ENCODE measurements at regions not wholly inside any gene's neighbourhood (a gene's known extent, or its start where the extent isn't known, plus 50 kb on each side); places are given as distances from the start of the nearest gene placed in this dataset.

DNA sequence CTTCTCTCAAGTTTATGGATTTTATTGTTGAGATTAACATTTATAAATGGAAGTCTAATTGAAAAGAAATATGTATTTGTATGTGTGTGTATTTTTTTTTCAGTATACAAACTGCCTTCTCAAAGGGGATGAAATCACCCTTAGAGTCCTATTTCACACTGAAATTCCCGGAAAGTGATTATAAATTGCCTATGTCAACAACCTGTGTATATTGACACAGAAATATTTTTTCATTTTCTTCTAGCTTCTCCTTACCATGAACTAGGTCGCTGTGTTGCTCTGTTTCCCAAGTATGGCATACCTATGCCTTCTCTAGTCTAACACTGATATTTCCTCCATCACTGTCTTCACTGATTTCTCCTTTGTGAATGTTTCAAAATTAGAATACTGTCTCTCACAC is 444.0 kb upstream of the AZI2 start:
- H3K27ac Mint-ChIP-seq, result no peak overlapping the region
- peaks cover 10% of the 10 kb centered on the region; the same call in 2 of the 3 replicates for H3K4me1 Mint-ChIP-seq
- H3K4me3 Mint-ChIP-seq, result no peak overlapping the region
- no peaks in the 10 kb centered on the region for H3K27me3 ChIP-seq (ENCODE audit: insufficient read depth)
- no peaks in the 10 kb centered on the region for H3F3A ChIP-seq (replicated peaks; ENCODE audit: low read depth)
- no peak for ATAC-seq
- TF ChIP-seq NANOG (IDR thresholded peaks at IDR 0.05; ENCODE audit: borderline replicate concordance), result no peak
- TF ChIP-seq ZNF114 (CRISPR knock-in tag; IDR thresholded peaks at IDR 0.05), result no peak
- TF ChIP-seq, protein P1, sequence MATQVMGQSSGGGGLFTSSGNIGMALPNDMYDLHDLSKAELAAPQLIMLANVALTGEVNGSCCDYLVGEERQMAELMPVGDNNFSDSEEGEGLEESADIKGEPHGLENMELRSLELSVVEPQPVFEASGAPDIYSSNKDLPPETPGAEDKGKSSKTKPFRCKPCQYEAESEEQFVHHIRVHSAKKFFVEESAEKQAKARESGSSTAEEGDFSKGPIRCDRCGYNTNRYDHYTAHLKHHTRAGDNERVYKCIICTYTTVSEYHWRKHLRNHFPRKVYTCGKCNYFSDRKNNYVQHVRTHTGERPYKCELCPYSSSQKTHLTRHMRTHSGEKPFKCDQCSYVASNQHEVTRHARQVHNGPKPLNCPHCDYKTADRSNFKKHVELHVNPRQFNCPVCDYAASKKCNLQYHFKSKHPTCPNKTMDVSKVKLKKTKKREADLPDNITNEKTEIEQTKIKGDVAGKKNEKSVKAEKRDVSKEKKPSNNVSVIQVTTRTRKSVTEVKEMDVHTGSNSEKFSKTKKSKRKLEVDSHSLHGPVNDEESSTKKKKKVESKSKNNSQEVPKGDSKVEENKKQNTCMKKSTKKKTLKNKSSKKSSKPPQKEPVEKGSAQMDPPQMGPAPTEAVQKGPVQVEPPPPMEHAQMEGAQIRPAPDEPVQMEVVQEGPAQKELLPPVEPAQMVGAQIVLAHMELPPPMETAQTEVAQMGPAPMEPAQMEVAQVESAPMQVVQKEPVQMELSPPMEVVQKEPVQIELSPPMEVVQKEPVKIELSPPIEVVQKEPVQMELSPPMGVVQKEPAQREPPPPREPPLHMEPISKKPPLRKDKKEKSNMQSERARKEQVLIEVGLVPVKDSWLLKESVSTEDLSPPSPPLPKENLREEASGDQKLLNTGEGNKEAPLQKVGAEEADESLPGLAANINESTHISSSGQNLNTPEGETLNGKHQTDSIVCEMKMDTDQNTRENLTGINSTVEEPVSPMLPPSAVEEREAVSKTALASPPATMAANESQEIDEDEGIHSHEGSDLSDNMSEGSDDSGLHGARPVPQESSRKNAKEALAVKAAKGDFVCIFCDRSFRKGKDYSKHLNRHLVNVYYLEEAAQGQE (IDR thresholded peaks at IDR 0.05; ENCODE audit: unreplicated experiment), result no peak
- no peak for TF ChIP-seq STAT1 (IDR thresholded peaks at IDR 0.05; ENCODE audit: unreplicated experiment)
- TF ChIP-seq, protein P2, sequence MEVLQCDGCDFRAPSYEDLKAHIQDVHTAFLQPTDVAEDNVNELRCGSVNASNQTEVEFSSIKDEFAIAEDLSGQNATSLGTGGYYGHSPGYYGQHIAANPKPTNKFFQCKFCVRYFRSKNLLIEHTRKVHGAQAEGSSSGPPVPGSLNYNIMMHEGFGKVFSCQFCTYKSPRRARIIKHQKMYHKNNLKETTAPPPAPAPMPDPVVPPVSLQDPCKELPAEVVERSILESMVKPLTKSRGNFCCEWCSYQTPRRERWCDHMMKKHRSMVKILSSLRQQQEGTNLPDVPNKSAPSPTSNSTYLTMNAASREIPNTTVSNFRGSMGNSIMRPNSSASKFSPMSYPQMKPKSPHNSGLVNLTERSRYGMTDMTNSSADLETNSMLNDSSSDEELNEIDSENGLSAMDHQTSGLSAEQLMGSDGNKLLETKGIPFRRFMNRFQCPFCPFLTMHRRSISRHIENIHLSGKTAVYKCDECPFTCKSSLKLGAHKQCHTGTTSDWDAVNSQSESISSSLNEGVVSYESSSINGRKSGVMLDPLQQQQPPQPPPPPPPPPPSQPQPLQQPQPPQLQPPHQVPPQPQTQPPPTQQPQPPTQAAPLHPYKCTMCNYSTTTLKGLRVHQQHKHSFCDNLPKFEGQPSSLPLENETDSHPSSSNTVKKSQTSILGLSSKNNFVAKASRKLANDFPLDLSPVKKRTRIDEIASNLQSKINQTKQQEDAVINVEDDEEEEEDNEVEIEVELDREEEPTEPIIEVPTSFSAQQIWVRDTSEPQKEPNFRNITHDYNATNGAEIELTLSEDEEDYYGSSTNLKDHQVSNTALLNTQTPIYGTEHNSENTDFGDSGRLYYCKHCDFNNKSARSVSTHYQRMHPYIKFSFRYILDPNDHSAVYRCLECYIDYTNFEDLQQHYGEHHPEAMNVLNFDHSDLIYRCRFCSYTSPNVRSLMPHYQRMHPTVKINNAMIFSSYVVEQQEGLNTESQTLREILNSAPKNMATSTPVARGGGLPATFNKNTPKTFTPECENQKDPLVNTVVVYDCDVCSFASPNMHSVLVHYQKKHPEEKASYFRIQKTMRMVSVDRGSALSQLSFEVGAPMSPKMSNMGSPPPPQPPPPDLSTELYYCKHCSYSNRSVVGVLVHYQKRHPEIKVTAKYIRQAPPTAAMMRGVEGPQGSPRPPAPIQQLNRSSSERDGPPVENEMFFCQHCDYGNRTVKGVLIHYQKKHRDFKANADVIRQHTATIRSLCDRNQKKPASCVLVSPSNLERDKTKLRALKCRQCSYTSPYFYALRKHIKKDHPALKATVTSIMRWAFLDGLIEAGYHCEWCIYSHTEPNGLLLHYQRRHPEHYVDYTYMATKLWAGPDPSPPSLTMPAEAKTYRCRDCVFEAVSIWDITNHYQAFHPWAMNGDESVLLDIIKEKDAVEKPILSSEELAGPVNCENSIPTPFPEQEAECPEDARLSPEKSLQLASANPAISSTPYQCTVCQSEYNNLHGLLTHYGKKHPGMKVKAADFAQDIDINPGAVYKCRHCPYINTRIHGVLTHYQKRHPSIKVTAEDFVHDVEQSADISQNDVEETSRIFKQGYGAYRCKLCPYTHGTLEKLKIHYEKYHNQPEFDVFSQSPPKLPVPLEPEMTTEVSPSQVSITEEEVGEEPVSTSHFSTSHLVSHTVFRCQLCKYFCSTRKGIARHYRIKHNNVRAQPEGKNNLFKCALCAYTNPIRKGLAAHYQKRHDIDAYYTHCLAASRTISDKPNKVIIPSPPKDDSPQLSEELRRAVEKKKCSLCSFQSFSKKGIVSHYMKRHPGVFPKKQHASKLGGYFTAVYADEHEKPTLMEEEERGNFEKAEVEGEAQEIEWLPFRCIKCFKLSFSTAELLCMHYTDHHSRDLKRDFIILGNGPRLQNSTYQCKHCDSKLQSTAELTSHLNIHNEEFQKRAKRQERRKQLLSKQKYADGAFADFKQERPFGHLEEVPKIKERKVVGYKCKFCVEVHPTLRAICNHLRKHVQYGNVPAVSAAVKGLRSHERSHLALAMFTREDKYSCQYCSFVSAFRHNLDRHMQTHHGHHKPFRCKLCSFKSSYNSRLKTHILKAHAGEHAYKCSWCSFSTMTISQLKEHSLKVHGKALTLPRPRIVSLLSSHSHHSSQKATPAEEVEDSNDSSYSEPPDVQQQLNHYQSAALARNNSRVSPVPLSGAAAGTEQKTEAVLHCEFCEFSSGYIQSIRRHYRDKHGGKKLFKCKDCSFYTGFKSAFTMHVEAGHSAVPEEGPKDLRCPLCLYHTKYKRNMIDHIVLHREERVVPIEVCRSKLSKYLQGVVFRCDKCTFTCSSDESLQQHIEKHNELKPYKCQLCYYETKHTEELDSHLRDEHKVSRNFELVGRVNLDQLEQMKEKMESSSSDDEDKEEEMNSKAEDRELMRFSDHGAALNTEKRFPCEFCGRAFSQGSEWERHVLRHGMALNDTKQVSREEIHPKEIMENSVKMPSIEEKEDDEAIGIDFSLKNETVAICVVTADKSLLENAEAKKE (CRISPR knock-in tag; IDR thresholded peaks at IDR 0.05), result no peak
- TF ChIP-seq POLR2AphosphoS5 (IDR thresholded peaks at IDR 0.05; ENCODE audit: low read depth), result no peak
- no peak for TF ChIP-seq JUNB (IDR thresholded peaks at IDR 0.05; ENCODE audit: unreplicated experiment)
- no peak for TF ChIP-seq CREB1 (CRISPR knock-in tag; IDR thresholded peaks at IDR 0.05; ENCODE audit: low read depth)
- TF ChIP-seq EZH2phosphoT487 (IDR thresholded peaks at IDR 0.05; ENCODE audit: unreplicated experiment), result no peak
- TF ChIP-seq, protein P3, sequence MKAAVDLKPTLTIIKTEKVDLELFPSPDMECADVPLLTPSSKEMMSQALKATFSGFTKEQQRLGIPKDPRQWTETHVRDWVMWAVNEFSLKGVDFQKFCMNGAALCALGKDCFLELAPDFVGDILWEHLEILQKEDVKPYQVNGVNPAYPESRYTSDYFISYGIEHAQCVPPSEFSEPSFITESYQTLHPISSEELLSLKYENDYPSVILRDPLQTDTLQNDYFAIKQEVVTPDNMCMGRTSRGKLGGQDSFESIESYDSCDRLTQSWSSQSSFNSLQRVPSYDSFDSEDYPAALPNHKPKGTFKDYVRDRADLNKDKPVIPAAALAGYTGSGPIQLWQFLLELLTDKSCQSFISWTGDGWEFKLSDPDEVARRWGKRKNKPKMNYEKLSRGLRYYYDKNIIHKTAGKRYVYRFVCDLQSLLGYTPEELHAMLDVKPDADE (IDR thresholded peaks at IDR 0.05), result no peak
- TF ChIP-seq EZH2 (IDR thresholded peaks at IDR 0.05; ENCODE audit: low read depth, unreplicated experiment), result no peak
- no peak for TF ChIP-seq ZNF331 (CRISPR knock-in tag; IDR thresholded peaks at IDR 0.05; ENCODE audit: low read depth)
- TF ChIP-seq, protein P4, sequence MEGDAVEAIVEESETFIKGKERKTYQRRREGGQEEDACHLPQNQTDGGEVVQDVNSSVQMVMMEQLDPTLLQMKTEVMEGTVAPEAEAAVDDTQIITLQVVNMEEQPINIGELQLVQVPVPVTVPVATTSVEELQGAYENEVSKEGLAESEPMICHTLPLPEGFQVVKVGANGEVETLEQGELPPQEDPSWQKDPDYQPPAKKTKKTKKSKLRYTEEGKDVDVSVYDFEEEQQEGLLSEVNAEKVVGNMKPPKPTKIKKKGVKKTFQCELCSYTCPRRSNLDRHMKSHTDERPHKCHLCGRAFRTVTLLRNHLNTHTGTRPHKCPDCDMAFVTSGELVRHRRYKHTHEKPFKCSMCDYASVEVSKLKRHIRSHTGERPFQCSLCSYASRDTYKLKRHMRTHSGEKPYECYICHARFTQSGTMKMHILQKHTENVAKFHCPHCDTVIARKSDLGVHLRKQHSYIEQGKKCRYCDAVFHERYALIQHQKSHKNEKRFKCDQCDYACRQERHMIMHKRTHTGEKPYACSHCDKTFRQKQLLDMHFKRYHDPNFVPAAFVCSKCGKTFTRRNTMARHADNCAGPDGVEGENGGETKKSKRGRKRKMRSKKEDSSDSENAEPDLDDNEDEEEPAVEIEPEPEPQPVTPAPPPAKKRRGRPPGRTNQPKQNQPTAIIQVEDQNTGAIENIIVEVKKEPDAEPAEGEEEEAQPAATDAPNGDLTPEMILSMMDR (conservative IDR thresholded peaks at IDR 0.05; ENCODE audit: low read depth in 2 of 2), result no peak
- no peaks in the 10 kb centered on the region for H3K4me1 ChIP-seq (ENCODE audit: insufficient read depth)
- DNase-seq (ENCODE audit: low spot score), result no peak
- no peaks in the 10 kb centered on the region for H3K9me3 Mint-ChIP-seq
- H3K27me3 Mint-ChIP-seq (ENCODE audit: insufficient read depth, low read depth, poor library complexity), result no peaks in the 10 kb centered on the region
- H3K9me2 ChIP-seq (ENCODE audit: insufficient read depth), result no peaks in the 10 kb centered on the region
- no peaks in the 10 kb centered on the region for H3K36me3 ChIP-seq (ENCODE audit: insufficient read depth)
- no peak overlapping the region for H3K4me3 ChIP-seq
- H3K4me2 ChIP-seq, result no peak overlapping the region
- H3K27ac ChIP-seq (ENCODE audit: low read depth), result no peak overlapping the region
- H2AFZ ChIP-seq, result no peak overlapping the region
- H4K20me1 ChIP-seq (replicated peaks; ENCODE audit: insufficient read depth), result no peaks in the 10 kb centered on the region
- no peaks in the 10 kb centered on the region for H3K79me2 ChIP-seq (replicated peaks; ENCODE audit: insufficient read depth)
- no peaks in the 10 kb centered on the region for H3K36me3 Mint-ChIP-seq (ENCODE audit: low read depth)
